ENCODE measurements at regions not wholly inside any gene's neighbourhood (a gene's known extent, or its start where the extent isn't known, plus 50 kb on each side); places are given as distances from the start of the nearest gene placed in this dataset.

DNA sequence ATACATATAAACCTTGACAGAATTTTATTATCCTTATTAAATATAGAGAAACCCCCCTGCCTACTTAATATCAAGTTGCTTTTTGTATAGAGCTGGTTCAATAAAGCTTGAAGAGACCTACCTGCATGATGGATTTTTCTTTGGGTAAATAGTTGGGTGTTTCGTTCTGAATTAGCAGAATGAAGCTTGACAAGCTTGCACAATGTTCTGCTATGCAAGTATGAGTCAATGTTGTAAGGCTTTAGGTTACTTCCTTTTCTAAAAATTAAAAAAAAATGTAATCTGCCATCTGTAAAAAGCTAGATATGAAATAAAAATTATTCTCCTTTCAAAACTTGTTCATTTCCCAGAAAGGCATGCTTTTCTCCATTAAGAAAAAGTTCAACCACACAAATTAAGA is 1662.6 kb upstream of the SEL1L start:
- no peak for DNase-seq (ENCODE audit: low read depth)
- H3K4me3 ChIP-seq (ENCODE audit: low read depth, low read length) = no peak overlapping the region
- no peak for TF ChIP-seq CTCF (IDR thresholded peaks at IDR 0.05; ENCODE audit: insufficient read depth, low read depth, low read length, missing control alignments)

DNA sequence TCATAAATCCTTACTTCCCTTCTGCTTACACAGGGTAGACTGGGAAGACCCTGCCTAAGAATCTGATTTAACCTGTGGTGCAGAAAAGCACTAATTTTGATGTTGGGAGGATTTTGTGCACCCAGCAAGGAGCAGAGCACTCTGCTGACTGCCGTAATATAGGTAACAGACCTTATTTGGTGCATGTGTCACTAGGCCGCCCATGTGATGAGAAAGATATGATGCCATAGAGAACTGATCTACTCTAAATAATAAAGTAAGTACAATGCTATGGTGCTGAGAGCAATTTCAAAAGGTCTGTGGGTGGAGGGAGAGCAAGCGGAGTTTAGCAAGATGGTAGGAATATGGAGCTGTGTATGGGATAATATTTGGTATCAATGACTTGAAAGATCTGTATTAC is 1663.6 kb upstream of the SEL1L start:
- TF ChIP-seq CTCF (IDR thresholded peaks at IDR 0.05; ENCODE audit: insufficient read depth, low read depth, low read length, missing control alignments) = no peak
- H3K4me3 ChIP-seq (ENCODE audit: low read depth, low read length) = no peak overlapping the region
- DNase-seq (ENCODE audit: low read depth) = no peak

DNA sequence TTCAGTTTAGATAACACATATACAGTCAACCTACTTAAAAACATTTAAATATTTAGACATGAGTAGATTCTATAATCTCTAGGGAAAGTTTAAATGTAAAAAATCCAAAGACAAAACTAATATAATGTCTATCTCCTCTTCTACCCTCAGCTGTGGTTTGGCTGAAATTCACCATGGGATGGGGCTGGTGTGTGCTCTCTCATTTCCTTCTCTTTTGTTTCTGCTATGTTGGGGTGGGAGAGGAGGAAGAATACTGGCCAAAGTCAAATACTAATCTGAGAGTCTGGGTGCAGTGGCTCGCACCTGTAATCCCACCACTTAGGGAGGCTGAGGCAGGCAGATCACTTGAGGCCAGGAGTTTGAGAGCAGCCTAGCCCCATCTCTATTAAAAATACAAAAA is 1673.9 kb upstream of the SEL1L start:
- no peak overlapping the region for H3K4me3 ChIP-seq (ENCODE audit: low read depth, low read length)
- no peak for TF ChIP-seq CTCF (IDR thresholded peaks at IDR 0.05; ENCODE audit: insufficient read depth, low read depth, low read length, missing control alignments)
- DNase-seq (ENCODE audit: low read depth) = no peak

DNA sequence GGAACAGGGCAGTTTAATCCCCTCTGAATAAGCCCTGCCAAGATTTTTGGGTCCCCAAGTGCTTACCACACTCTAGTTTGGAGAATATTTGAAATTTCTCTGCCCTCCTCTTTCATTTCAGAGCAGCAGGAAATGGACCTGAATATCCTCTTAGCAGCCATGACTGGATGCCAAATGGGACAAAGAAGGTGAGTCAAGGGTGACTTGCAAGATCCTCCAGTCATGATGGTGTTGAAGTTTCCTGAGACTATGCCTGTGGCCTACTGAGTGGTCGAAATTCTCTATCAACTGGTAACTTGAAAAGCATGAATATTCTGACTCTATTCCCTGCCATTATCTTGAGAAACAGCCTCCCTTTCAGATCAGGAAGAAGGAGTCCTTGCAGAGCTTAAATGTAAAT is 1674.7 kb upstream of the SEL1L start:
- no peak overlapping the region for H3K4me3 ChIP-seq (ENCODE audit: low read depth, low read length)
- TF ChIP-seq CTCF (IDR thresholded peaks at IDR 0.05; ENCODE audit: insufficient read depth, low read depth, low read length, missing control alignments) = no peak
- no peak for DNase-seq (ENCODE audit: low read depth)

DNA sequence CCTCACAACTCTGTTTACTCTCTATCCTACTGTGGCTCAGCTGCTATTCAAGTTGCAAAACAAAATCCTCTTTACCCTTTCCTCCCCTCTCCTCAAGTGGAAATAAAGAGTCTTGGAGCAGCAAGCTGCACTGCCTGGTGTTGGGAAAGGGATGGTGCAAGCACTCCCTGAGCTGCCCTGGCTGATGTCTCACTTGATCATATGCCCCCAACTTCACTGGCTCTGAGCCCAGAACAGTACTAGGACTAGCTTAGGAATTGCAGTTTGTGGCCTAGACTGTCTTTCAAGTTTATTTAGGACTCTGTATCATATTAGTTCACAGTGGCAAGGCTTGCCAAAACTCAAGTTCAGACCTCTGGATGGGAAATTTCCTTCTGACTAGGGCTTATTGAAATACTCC is 1683.8 kb upstream of the SEL1L start:
- DNase-seq (ENCODE audit: low read depth) = no peak
- H3K4me3 ChIP-seq (ENCODE audit: low read depth, low read length) = no peak overlapping the region
- TF ChIP-seq CTCF (IDR thresholded peaks at IDR 0.05; ENCODE audit: insufficient read depth, low read depth, low read length, missing control alignments) = no peak

DNA sequence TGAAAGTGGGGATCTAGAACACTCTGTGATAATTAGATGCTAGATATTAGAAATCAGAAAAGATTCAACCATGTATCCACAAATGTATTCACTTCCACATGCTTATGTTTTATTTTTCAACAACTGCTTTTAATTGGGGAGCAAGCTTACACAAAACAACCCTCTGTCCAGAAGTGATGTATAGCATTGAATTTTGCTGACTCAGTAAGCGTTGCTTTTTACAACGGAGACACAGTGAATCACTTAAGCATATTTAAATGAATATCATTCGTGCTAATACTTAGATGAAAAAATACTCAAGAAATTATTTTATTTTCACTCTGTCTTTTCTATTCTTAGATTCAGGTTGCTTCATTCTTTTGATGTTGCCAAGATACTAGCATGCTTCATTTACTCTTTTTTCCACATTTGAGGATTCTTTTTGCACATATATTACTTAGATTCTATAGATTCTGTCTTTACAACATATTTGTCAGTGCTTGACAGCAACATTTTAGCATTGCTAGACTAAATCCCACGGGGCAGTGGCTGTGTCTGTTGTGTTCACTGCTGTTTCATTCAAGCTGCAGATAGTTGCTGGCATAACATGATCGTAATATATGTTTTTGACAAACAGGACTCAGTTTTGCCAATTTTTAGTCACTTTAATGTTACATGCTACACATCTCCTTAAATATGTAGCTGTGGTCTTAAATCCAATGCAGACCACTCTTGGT is 1714.4 kb upstream of the SEL1L start:
- no peak for TF ChIP-seq CTCF (IDR thresholded peaks at IDR 0.05; ENCODE audit: insufficient read depth, low read depth, low read length, missing control alignments)
- no peak for DNase-seq (ENCODE audit: low read depth)
- no peak overlapping the region for H3K4me3 ChIP-seq (ENCODE audit: low read depth, low read length)

GRCh38 chr14:83251402-83251801 is 1717.7 kb upstream of the SEL1L start:
- DNase-seq (ENCODE audit: low read depth) = no peak
- no peak for TF ChIP-seq CTCF (IDR thresholded peaks at IDR 0.05; ENCODE audit: insufficient read depth, low read depth, low read length, missing control alignments)
- H3K4me3 ChIP-seq (ENCODE audit: low read depth, low read length) = no peak overlapping the region

Measured in GM12865 (cell line).